ENCODE measurements at regions not wholly inside any gene's neighbourhood (a gene's known extent, or its start where the extent isn't known, plus 50 kb on each side); places are given as distances from the start of the nearest gene placed in this dataset.

DNA sequence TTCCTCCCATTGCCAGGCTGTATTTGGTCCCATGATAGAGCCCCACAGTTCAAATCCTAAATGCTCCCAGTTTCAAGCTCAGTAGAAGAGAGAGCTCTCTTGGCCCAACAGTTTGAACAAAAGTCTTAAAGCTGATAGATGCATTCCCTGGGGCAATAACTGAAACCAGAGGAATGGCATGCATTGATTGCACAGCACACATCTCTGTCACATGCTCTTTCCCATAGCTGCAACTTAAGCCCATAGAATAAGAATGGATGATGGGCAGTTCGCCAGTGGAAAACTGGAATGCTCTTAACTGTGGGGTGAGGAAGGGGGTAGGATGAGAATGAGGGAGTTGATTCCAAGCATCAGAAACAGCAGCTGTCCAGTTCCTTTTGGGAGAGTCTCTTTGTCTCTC, 1942.4 kb upstream of the WWC1 start:
- ATAC-seq (no peak), DNase-seq (ENCODE audit: low spot score) (no peak)
- ChIA-PET CTCF (no interaction called here), POLR2A (no interaction called here)
- H3K9me3 Mint-ChIP-seq: no peaks in the 10 kb centered on the region
- no peak overlapping the region for H3K27ac Mint-ChIP-seq
- no peaks in the 10 kb centered on the region for H3K36me3 Mint-ChIP-seq
- TF ChIP-seq SMAD4 (CRISPR knock-in tag; IDR thresholded peaks at IDR 0.05) (no peak), ZNF121 (CRISPR knock-in tag; IDR thresholded peaks at IDR 0.05) (no peak), EMX1 (CRISPR knock-in tag; IDR thresholded peaks at IDR 0.05) (no peak), ESRRA (CRISPR knock-in tag; IDR thresholded peaks at IDR 0.05; ENCODE audit: borderline replicate concordance) (no peak), TP53 (CRISPR knock-in tag; IDR thresholded peaks at IDR 0.05) (no peak), NR1H2 (CRISPR knock-in tag; IDR thresholded peaks at IDR 0.05) (no peak), SMAD3 (CRISPR knock-in tag; IDR thresholded peaks at IDR 0.05; ENCODE audit: borderline replicate concordance) (no peak), MXD4 (CRISPR knock-in tag; IDR thresholded peaks at IDR 0.05; ENCODE audit: borderline replicate concordance) (no peak)
- TF ChIP-seq, protein P1, sequence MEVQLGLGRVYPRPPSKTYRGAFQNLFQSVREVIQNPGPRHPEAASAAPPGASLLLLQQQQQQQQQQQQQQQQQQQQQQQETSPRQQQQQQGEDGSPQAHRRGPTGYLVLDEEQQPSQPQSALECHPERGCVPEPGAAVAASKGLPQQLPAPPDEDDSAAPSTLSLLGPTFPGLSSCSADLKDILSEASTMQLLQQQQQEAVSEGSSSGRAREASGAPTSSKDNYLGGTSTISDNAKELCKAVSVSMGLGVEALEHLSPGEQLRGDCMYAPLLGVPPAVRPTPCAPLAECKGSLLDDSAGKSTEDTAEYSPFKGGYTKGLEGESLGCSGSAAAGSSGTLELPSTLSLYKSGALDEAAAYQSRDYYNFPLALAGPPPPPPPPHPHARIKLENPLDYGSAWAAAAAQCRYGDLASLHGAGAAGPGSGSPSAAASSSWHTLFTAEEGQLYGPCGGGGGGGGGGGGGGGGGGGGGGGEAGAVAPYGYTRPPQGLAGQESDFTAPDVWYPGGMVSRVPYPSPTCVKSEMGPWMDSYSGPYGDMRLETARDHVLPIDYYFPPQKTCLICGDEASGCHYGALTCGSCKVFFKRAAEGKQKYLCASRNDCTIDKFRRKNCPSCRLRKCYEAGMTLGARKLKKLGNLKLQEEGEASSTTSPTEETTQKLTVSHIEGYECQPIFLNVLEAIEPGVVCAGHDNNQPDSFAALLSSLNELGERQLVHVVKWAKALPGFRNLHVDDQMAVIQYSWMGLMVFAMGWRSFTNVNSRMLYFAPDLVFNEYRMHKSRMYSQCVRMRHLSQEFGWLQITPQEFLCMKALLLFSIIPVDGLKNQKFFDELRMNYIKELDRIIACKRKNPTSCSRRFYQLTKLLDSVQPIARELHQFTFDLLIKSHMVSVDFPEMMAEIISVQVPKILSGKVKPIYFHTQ (CRISPR knock-in tag; IDR thresholded peaks at IDR 0.05): no peak
- TF ChIP-seq, protein P2, sequence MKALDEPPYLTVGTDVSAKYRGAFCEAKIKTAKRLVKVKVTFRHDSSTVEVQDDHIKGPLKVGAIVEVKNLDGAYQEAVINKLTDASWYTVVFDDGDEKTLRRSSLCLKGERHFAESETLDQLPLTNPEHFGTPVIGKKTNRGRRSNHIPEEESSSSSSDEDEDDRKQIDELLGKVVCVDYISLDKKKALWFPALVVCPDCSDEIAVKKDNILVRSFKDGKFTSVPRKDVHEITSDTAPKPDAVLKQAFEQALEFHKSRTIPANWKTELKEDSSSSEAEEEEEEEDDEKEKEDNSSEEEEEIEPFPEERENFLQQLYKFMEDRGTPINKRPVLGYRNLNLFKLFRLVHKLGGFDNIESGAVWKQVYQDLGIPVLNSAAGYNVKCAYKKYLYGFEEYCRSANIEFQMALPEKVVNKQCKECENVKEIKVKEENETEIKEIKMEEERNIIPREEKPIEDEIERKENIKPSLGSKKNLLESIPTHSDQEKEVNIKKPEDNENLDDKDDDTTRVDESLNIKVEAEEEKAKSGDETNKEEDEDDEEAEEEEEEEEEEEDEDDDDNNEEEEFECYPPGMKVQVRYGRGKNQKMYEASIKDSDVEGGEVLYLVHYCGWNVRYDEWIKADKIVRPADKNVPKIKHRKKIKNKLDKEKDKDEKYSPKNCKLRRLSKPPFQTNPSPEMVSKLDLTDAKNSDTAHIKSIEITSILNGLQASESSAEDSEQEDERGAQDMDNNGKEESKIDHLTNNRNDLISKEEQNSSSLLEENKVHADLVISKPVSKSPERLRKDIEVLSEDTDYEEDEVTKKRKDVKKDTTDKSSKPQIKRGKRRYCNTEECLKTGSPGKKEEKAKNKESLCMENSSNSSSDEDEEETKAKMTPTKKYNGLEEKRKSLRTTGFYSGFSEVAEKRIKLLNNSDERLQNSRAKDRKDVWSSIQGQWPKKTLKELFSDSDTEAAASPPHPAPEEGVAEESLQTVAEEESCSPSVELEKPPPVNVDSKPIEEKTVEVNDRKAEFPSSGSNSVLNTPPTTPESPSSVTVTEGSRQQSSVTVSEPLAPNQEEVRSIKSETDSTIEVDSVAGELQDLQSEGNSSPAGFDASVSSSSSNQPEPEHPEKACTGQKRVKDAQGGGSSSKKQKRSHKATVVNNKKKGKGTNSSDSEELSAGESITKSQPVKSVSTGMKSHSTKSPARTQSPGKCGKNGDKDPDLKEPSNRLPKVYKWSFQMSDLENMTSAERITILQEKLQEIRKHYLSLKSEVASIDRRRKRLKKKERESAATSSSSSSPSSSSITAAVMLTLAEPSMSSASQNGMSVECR (CRISPR knock-in tag; IDR thresholded peaks at IDR 0.05; ENCODE audit: borderline replicate concordance): no peak
- TF ChIP-seq, protein P3, sequence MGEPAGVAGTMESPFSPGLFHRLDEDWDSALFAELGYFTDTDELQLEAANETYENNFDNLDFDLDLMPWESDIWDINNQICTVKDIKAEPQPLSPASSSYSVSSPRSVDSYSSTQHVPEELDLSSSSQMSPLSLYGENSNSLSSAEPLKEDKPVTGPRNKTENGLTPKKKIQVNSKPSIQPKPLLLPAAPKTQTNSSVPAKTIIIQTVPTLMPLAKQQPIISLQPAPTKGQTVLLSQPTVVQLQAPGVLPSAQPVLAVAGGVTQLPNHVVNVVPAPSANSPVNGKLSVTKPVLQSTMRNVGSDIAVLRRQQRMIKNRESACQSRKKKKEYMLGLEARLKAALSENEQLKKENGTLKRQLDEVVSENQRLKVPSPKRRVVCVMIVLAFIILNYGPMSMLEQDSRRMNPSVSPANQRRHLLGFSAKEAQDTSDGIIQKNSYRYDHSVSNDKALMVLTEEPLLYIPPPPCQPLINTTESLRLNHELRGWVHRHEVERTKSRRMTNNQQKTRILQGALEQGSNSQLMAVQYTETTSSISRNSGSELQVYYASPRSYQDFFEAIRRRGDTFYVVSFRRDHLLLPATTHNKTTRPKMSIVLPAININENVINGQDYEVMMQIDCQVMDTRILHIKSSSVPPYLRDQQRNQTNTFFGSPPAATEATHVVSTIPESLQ (CRISPR knock-in tag; IDR thresholded peaks at IDR 0.05): no peak
- H3K4me3 Mint-ChIP-seq: no peak overlapping the region
- no peaks in the 10 kb centered on the region for H3K27me3 Mint-ChIP-seq (ENCODE audit: low read depth)
- H3K4me1 Mint-ChIP-seq: peaks cover 27% of the 10 kb centered on the region

DNA sequence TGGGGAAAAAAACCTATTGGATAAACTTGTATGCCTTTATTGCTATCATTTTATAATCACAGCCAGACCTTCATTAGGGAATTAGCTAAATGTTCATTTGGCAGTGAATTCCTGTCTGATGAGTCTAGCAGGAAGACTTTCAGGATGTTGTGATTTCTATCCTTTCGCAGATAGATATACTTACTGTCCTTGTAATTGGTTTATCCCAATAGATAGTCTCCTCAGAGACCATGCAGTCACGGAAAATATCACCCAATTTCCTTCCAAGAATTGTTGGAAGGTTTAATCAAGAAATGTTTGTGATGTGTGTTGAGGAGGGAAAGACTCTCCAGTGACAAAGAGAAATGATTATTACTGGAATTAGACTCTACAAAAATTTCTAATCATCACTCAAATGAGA, 1937.9 kb upstream of the WWC1 start:
- no peaks in the 10 kb centered on the region for H3K27me3 Mint-ChIP-seq (ENCODE audit: low read depth)
- peaks cover 3% of the 10 kb centered on the region; the same call in 1 of the 2 replicates for H3K36me3 Mint-ChIP-seq
- CTCF ChIA-PET: no interaction called here
- TF ChIP-seq NFATC4 (CRISPR knock-in tag; IDR thresholded peaks at IDR 0.05) (no peak), NFE2L1 (CRISPR knock-in tag; IDR thresholded peaks at IDR 0.05) (no peak), CBFB (CRISPR knock-in tag; IDR thresholded peaks at IDR 0.05; ENCODE audit: low read depth) (no peak), ZNF423 (CRISPR knock-in tag; IDR thresholded peaks at IDR 0.05) (no peak), CREM (CRISPR knock-in tag; IDR thresholded peaks at IDR 0.05) (no peak), OVOL2 (CRISPR knock-in tag; IDR thresholded peaks at IDR 0.05; ENCODE audit: borderline replicate concordance) (no peak)
- TF ChIP-seq, protein P4, sequence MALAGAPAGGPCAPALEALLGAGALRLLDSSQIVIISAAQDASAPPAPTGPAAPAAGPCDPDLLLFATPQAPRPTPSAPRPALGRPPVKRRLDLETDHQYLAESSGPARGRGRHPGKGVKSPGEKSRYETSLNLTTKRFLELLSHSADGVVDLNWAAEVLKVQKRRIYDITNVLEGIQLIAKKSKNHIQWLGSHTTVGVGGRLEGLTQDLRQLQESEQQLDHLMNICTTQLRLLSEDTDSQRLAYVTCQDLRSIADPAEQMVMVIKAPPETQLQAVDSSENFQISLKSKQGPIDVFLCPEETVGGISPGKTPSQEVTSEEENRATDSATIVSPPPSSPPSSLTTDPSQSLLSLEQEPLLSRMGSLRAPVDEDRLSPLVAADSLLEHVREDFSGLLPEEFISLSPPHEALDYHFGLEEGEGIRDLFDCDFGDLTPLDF (CRISPR knock-in tag; IDR thresholded peaks at IDR 0.05): no peak
- TF ChIP-seq, protein P2 (CRISPR knock-in tag; IDR thresholded peaks at IDR 0.05; ENCODE audit: borderline replicate concordance): no peak
- TF ChIP-seq, protein P5, sequence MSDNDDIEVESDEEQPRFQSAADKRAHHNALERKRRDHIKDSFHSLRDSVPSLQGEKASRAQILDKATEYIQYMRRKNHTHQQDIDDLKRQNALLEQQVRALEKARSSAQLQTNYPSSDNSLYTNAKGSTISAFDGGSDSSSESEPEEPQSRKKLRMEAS (CRISPR knock-in tag; IDR thresholded peaks at IDR 0.05): no peak
- no peak overlapping the region for H3K4me3 Mint-ChIP-seq
- H3K27ac Mint-ChIP-seq: no peak overlapping the region
- no peak for ATAC-seq
- no peak for DNase-seq (ENCODE audit: low spot score)
- H3K9me3 Mint-ChIP-seq: peaks cover 19% of the 10 kb centered on the region
- peaks cover 18% of the 10 kb centered on the region for H3K4me1 Mint-ChIP-seq
- POLR2A ChIA-PET: no interaction called here
